Thoracic aorta (tissue), 2 donors: ENCODE measurements at regions not wholly inside any gene's neighbourhood (a gene's known extent, or its start where the extent isn't known, plus 50 kb on each side); places are given as distances from the start of the nearest gene placed in this dataset.
"Not testable (repeated sequence)": the region's sequence is repeated elsewhere in the genome, so short reads cannot be mapped to it uniquely, and the experiment has no call there.

Source experiments
- ATAC-seq: fragments of 150-250 bp; one replicate; pipeline ENCODE4 v1.8.0; 2017; ENCODE audit warnings: low read depth; ENCODE audit not compliant: insufficient number of reproducible peaks, low FRiP score
- DNase-seq: peaks from one replicate; pipeline ENCODE4 v3.0.0-alpha.2; 2020; ENCODE audit warnings: low spot score
- H3K27ac ChIP-seq, 2 donors: fragments of 200-600 bp; sonication (generic); 1 replicate in 1 of 2; 2 replicates in 1 of 2; pipeline ENCODE4 v1.5.1; 2016; ENCODE audit warnings: mild to moderate bottlenecking in 2 of 2, moderate library complexity in 2 of 2
- H3K27me3 ChIP-seq: fragments of 200-600 bp; sonication (generic); replicated peaks from 2 replicates; pipeline ENCODE4 v1.6.0; 2016; ENCODE audit warnings: mild to moderate bottlenecking; ENCODE audit not compliant: insufficient read depth
- H3K36me3 ChIP-seq: fragments of 200-600 bp; sonication (generic); one replicate; pipeline ENCODE4 v1.5.1; 2016
- H3K4me1 ChIP-seq, 2 donors: fragments of 200-600 bp; sonication (generic); 1 replicate in 1 of 2; 2 replicates in 1 of 2; pipeline versions ENCODE4 v1.5.1 to v1.6.0; 2016; ENCODE audit warnings: low read depth in 2 of 2, mild to moderate bottlenecking in 1 of 2; ENCODE audit not compliant: control insufficient read depth in 1 of 2
- H3K4me3 ChIP-seq: fragments of 200-600 bp; sonication (generic); 2 replicates; pipeline ENCODE4 v1.5.1; 2016; ENCODE audit warnings: mild to moderate bottlenecking
- H3K9me3 ChIP-seq: fragments of 200-600 bp; sonication (generic); 2 replicates; pipeline ENCODE4 v1.5.1; 2016
- CTCF ChIP-seq: fragments of 200-600 bp; sonication (generic); IDR thresholded peaks from one replicate; pipeline ENCODE4 v1.5.1; 2019; ENCODE audit warnings: antibody characterized with exemption

GRCh38 chr20:47921408-47921807, 136.1 kb upstream of the SULF2 start:
- no peak for TF ChIP-seq CTCF
- Histone ChIP-seq H3K4me1 (peaks cover 4 to 17% of the 10 kb centered on the region in 2 donors), H3K4me3 (no peak overlapping the region), H3K36me3 (no peaks in the 10 kb centered on the region), H3K27ac (no peak overlapping the region), H3K9me3 (no peaks in the 10 kb centered on the region), H3K27me3 (no peaks in the 10 kb centered on the region)
- ATAC-seq, result no peak
- DNase-seq, result no peak

- no peak for TF ChIP-seq CTCF
- no peaks in the 10 kb centered on the region for H3K27me3 ChIP-seq
- no peak for DNase-seq
- no peak for ATAC-seq
- no peaks in the 10 kb centered on the region for H3K36me3 ChIP-seq
- no peaks in the 10 kb centered on the region for H3K9me3 ChIP-seq
- peaks cover 4 to 17% of the 10 kb centered on the region in 2 donors for H3K4me1 ChIP-seq
- H3K4me3 ChIP-seq, result no peak overlapping the region
- H3K27ac ChIP-seq, result no peak overlapping the region
These were observed 132.3 kb upstream of the SULF2 start for GRCh38 chr20:47917549-47918070.

DNA sequence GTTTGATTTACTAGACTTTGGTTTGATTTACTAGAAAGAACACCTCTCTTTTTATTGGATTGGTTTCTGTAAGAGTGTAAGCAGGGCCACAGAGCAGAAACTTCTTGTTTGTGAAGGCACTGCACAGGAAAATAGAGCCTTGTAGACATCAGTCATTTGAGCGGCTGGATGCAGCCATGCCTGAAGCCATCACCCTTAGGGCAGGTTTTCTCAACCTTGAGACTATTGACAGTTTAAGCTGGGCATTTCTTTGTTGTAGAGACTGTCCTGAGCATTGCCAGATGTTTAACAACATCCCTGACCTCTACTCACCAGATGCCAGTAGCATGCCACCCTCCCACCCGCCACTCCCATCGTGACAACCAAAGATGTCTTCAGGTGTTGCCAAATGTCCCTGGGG, 130.2 kb upstream of the SULF2 start:
- no peaks in the 10 kb centered on the region for H3K36me3 ChIP-seq
- H3K9me3 ChIP-seq, result no peaks in the 10 kb centered on the region
- no peaks in the 10 kb centered on the region for H3K4me1 ChIP-seq
- ATAC-seq, result no peak
- H3K27ac ChIP-seq, result no peak overlapping the region
- no peaks in the 10 kb centered on the region for H3K27me3 ChIP-seq
- no peak for TF ChIP-seq CTCF
- no peak overlapping the region for H3K4me3 ChIP-seq
- DNase-seq, result no peak

GRCh38 chr20:47914792-47915191, 129.5 kb upstream of the SULF2 start:
- no peak for TF ChIP-seq CTCF
- DNase-seq (no peak), ATAC-seq (no peak)
- no peaks in the 10 kb centered on the region for H3K9me3 ChIP-seq
- no peak overlapping the region for H3K27ac ChIP-seq
- H3K27me3 ChIP-seq, result no peaks in the 10 kb centered on the region
- no peaks in the 10 kb centered on the region for H3K36me3 ChIP-seq
- H3K4me3 ChIP-seq, result no peak overlapping the region
- H3K4me1 ChIP-seq, result no peaks in the 10 kb centered on the region

DNA sequence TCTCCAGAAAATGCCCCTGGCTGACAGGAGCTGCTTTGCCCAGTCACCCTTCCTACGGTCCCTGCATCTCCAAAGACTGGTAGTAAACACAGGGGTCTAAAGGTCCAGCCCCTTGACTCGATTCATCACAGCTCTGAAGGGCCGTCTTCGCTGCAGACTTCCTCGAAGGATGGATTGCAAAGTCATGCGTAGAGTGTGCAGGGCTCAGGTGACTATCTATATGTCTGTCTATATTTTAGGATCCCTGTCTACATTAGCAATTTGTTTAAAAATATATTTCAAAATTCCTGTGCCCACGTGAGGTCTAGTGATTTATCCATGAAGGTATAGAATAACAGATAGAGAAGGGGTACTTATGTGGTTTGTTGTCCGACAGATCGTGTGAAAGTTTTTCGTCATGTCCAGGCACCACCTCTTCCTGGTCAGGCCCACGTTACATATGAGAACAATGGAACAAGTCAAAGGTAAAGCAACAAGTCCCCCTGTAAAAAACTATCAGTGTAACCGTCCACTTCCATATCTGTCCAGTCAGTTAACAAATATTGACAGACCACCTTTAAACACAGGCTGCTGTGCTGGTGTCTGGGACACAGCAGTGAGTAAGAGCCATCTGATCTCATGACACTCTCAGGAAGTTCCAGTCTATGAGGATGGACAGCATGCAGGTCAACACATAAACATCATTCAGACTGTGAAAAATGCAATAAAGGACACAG, 127.7 kb upstream of the SULF2 start:
- H3K4me3 ChIP-seq, H3K4me1 ChIP-seq, H3K9me3 ChIP-seq, H3K36me3 ChIP-seq, ATAC-seq, H3K27me3 ChIP-seq, H3K27ac ChIP-seq, DNase-seq: not testable (repeated sequence)

DNA sequence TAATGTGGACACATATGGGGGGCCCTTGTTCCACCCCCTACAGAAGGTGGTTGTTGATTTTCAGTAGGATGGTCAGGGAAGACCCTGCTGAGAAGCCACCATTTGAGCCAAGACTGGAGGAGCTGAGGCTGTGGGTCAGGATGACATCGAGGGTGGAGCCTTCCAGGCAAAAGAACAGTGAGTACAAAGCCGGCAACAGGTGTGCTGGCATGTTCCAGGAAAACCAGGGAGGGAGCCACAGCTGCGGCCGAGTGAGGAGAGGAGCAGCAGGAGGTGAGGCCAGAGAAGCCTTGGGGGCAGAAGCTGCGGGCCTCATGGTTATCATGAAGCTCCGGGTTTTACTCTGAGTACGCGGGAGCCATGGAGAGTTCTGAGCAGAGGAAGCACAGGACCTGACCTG, 126.9 kb upstream of the SULF2 start:
- H3K4me3 ChIP-seq, H3K4me1 ChIP-seq, H3K27me3 ChIP-seq, ATAC-seq, DNase-seq, H3K36me3 ChIP-seq, H3K9me3 ChIP-seq, H3K27ac ChIP-seq: not testable (repeated sequence)

DNA sequence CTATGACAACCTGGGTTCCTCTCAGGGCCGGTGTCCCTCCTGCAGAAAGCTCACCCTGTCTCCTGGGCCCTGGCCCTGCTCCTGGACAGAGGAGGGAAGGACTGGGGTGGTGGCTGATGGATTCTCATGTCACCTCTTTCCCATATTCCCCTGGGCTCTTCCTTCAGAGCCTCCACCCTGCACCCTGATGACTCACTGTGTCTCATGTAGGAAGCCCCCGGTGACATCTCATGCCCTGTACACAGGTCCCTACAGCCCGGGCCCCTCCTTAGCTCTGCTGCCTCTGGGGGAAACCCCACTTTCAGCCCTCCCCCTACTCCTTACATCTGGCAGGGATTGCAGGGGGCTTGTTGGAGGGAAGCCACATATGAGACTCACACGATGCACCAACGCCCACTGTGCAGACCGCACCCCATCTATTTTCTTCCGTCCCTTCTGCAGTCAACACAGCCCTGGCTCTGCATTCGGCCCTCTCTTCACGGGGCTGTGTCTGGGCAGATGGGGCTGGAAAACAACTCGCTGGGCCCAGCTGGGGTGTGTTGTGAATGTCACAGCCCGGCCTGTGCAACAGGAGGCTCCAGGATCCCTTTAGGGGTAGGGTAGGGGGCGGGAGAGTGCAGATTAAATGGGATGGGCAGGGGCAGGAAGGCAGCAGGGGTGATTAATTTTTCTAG, 124.6 kb upstream of the SULF2 start:
- H3K27me3 ChIP-seq, H3K4me1 ChIP-seq, ATAC-seq, H3K27ac ChIP-seq, H3K9me3 ChIP-seq, H3K4me3 ChIP-seq, DNase-seq, H3K36me3 ChIP-seq: not testable (repeated sequence)

- H3K27me3 ChIP-seq, ATAC-seq, H3K9me3 ChIP-seq, H3K4me1 ChIP-seq, H3K36me3 ChIP-seq, DNase-seq, H3K4me3 ChIP-seq, H3K27ac ChIP-seq: not testable (repeated sequence)
These were observed 123.2 kb upstream of the SULF2 start for GRCh38 chr20:47908361-47909035.
